Mammary epithelial cell (primary cell): ENCODE measurements at regions not wholly inside any gene's neighbourhood (a gene's known extent, or its start where the extent isn't known, plus 50 kb on each side); places are given as distances from the start of the nearest gene placed in this dataset.

Experiments
- CTCF ChIP-seq, 2 donors: IDR thresholded peaks in 1 of 2; conservative IDR thresholded peaks in 1 of 2; 2 replicates each; pipeline ENCODE4 v1.5.1; 2011 to 2012; ENCODE audit warnings: inconsistent platforms in 2 of 2, low read length in 2 of 2, mild to moderate bottlenecking in 2 of 2, control low read depth in 1 of 2, low read depth in 1 of 2; ENCODE audit not compliant: insufficient read depth in 1 of 2; ENCODE audit errors: extremely low read depth in 1 of 2
- EZH2 ChIP-seq: IDR thresholded peaks from 2 replicates; pipeline ENCODE4 v1.6.1; 2012; ENCODE audit warnings: low read length, inconsistent platforms, borderline replicate concordance

DNA sequence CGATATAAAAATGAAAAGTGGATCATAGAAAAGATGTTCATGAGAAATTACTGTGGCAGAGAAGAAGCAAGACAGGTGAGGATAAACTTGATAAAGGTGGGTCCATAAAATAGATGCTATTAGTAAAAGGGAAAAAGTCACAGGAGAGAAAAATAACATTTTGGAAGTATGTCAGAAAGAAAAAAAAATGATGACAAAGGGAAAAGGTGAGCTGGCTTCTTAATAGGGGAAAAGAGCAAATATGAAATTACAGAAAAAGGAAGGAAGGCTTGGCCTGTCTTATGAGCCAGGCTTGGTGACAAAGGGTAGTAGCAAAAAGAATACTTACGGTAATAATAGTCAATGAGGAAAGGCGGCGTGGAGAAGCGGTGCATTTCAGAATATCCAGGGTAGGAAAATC is 386.1 kb downstream of the RWDD3 start:
- TF ChIP-seq CTCF (conservative IDR thresholded peaks at IDR 0.05 in 1 of 2, IDR thresholded peaks at IDR 0.05 in 1 of 2; ENCODE audit: extremely low read depth in 1 of 2, insufficient read depth in 1 of 2, low read depth in 1 of 2, low read length in 2 of 2) (no peak), EZH2 (no peak)
